ENCODE measurements at regions not wholly inside any gene's neighbourhood (a gene's known extent, or its start where the extent isn't known, plus 50 kb on each side); places are given as distances from the start of the nearest gene placed in this dataset.
"Not testable (repeated sequence)": the region's sequence is repeated elsewhere in the genome, so short reads cannot be mapped to it uniquely, and the experiment has no call there.

DNA sequence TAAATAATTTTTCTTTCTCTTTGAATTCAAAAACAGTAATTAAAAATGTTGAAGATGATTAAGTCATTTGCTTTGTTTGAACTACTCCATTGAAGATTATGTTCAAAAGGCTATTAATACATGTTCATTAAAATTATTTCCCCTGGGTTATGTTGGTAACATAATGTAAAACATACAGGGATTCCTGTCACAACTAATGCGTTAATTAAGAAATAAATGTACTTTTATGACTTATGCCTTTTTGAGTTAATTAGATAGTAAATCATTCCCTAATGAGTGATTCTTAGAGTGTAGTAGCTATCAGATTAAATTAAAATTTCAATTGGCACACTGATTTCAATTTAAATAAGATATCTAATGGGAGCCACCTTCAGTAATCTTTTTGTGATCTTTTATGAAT, 549.1 kb downstream of the ANKRD50 start:
- no peak for TF ChIP-seq Cebpa-rat (IDR thresholded peaks at IDR 0.05)
- no peaks in the 10 kb centered on the region for H3K9me3 ChIP-seq

GRCh38 chr4:124167602-124168001, 544.9 kb downstream of the ANKRD50 start:
- Histone ChIP-seq H3K4me3 (no peak overlapping the region), H3K27ac (no peak overlapping the region), H3K4me2 (no peak overlapping the region), H3K9ac (no peak overlapping the region), H3K9me3 (peaks cover 9% of the 10 kb centered on the region), H4K20me1 (no peaks in the 10 kb centered on the region), H3K4me1 (no peaks in the 10 kb centered on the region), H3K27me3 (no peaks in the 10 kb centered on the region), H3K36me3 (no peaks in the 10 kb centered on the region)
- no peak for TF ChIP-seq Cebpa-rat (IDR thresholded peaks at IDR 0.05)

More for the DNA sequence above, 549.1 kb downstream of the ANKRD50 start:
- no peaks in the 10 kb centered on the region for H4K20me1 ChIP-seq
- H3K36me3 ChIP-seq: no peaks in the 10 kb centered on the region
- H3K27ac ChIP-seq: no peak overlapping the region
- no peaks in the 10 kb centered on the region for H3K27me3 ChIP-seq
- H3K9ac ChIP-seq: no peak overlapping the region
- H3K4me3 ChIP-seq: no peak overlapping the region
- no peak overlapping the region for H3K4me2 ChIP-seq
- H3K4me1 ChIP-seq: no peaks in the 10 kb centered on the region

GRCh38 chr4:124169524-124169923, 543.0 kb downstream of the ANKRD50 start:
- H3K4me1 ChIP-seq, H3K9me3 ChIP-seq, H4K20me1 ChIP-seq, H3K9ac ChIP-seq, H3K36me3 ChIP-seq, H3K4me3 ChIP-seq, H3K4me2 ChIP-seq, H3K27me3 ChIP-seq, H3K27ac ChIP-seq: not testable (repeated sequence)

DNA sequence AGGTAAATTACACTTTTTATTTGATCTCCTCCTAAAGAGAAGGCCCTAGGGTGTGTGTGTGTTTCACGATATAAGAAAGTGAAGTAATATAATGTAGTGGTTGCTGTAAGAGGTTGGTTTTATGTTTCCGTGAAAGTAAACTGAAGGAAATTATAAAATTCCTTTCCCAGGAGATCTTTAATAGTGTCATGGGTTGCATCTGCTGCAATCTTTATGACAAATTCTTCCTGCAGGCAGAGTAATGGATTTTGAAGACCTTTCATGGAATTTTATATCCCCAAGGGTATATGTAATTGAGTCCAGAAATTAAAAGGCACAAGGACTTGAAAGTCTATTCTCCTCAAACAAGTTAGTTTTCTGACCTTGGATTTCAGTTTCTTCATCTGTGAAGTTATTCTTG, 538.6 kb downstream of the ANKRD50 start:
- Histone ChIP-seq H3K4me3 (no peak overlapping the region), H3K27me3 (no peaks in the 10 kb centered on the region), H3K36me3 (no peaks in the 10 kb centered on the region), H4K20me1 (no peaks in the 10 kb centered on the region), H3K4me1 (no peaks in the 10 kb centered on the region), H3K4me2 (no peak overlapping the region), H3K9me3 (peaks cover 9% of the 10 kb centered on the region), H3K9ac (no peak overlapping the region), H3K27ac (no peak overlapping the region)
- TF ChIP-seq Cebpa-rat (IDR thresholded peaks at IDR 0.05): no peak

DNA sequence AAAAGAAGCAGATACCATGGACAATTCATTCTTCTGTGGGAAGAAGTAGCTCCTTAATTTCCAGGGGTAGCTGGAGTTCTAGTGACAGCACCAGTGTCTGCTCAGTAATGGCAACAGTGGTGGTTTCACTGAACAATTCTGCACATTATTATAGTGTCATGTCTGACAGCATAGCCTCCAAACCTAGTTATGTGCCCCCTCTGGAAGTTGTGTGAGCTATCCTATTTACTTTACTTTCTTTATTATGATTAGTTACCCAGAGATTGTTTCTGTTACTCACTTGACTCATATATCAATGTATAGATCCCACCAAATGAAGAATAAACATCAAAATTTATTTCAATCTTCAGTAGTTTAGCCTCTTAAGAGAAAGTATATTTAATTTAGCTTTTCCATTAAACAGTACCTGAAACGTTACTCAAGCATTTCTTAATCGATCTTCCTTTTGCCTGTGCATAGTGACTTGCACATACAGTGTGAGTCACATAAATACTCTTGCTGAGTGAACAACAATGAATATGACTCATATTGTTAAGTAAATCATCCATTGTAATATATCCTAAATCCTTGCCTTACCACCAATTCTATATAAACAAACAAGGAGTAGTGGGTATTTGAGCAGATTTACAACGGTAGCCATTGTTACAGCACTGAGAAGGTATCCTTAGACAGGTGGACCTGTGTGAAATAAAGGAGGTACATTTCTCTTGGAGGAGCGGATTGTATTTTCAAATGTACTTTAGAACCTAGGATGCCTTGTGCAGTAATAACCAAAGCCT, 534.7 kb downstream of the ANKRD50 start:
- H3K9ac ChIP-seq: no peak overlapping the region
- H3K36me3 ChIP-seq: no peaks in the 10 kb centered on the region
- no peaks in the 10 kb centered on the region for H3K9me3 ChIP-seq
- no peak overlapping the region for H3K4me2 ChIP-seq
- no peaks in the 10 kb centered on the region for H3K27me3 ChIP-seq
- no peaks in the 10 kb centered on the region for H4K20me1 ChIP-seq
- TF ChIP-seq Cebpa-rat (IDR thresholded peaks at IDR 0.05): no peak
- H3K27ac ChIP-seq: no peak overlapping the region
- no peaks in the 10 kb centered on the region for H3K4me1 ChIP-seq
- no peak overlapping the region for H3K4me3 ChIP-seq

GRCh38 chr4:124178449-124179021, 534.0 kb downstream of the ANKRD50 start:
- no peaks in the 10 kb centered on the region for H4K20me1 ChIP-seq
- no peaks in the 10 kb centered on the region for H3K36me3 ChIP-seq
- no peaks in the 10 kb centered on the region for H3K27me3 ChIP-seq
- no peak for TF ChIP-seq Cebpa-rat (IDR thresholded peaks at IDR 0.05)
- no peaks in the 10 kb centered on the region for H3K4me1 ChIP-seq
- H3K9me3 ChIP-seq: no peaks in the 10 kb centered on the region
- no peak overlapping the region for H3K9ac ChIP-seq
- no peak overlapping the region for H3K27ac ChIP-seq
- no peak overlapping the region for H3K4me3 ChIP-seq
- H3K4me2 ChIP-seq: no peak overlapping the region

- no peaks in the 10 kb centered on the region for H3K9me3 ChIP-seq
- TF ChIP-seq Cebpa-rat (IDR thresholded peaks at IDR 0.05): no peak
- H3K36me3 ChIP-seq: no peaks in the 10 kb centered on the region
- no peak overlapping the region for H3K27ac ChIP-seq
- H3K27me3 ChIP-seq: no peaks in the 10 kb centered on the region
- H3K4me3 ChIP-seq: no peak overlapping the region
- no peak overlapping the region for H3K9ac ChIP-seq
- no peak overlapping the region for H3K4me2 ChIP-seq
- H4K20me1 ChIP-seq: no peaks in the 10 kb centered on the region
- no peaks in the 10 kb centered on the region for H3K4me1 ChIP-seq
Measured at GRCh38 chr4:124179506-124180186, 532.9 kb downstream of the ANKRD50 start.

- no peak overlapping the region for H3K4me3 ChIP-seq
- H3K4me2 ChIP-seq: no peak overlapping the region
- H3K36me3 ChIP-seq: no peaks in the 10 kb centered on the region
- no peaks in the 10 kb centered on the region for H4K20me1 ChIP-seq
- H3K27me3 ChIP-seq: no peaks in the 10 kb centered on the region
- H3K4me1 ChIP-seq: no peaks in the 10 kb centered on the region
- no peak overlapping the region for H3K9ac ChIP-seq
- no peaks in the 10 kb centered on the region for H3K9me3 ChIP-seq
- no peak for TF ChIP-seq Cebpa-rat (IDR thresholded peaks at IDR 0.05)
- H3K27ac ChIP-seq: no peak overlapping the region
Measured at GRCh38 chr4:124181039-124181438, 531.5 kb downstream of the ANKRD50 start.

DNA sequence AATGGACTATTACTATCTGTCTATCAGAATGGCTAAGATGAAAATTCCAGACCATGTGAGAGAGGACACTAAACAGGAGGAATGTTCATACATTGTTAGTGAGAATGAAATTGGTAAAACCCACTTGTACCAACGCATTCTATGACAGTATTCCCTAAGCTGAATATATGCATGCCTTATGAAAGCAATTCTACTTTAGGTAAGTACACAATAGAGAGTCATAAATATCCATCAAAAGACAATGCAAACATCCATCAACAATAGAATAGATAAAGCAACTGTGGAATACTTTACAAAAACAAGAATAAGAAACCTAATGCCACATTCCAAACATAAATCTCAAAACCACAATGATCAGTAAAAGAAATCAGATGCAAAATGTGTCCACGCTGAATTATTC, 529.3 kb downstream of the ANKRD50 start:
- TF ChIP-seq Cebpa-rat (IDR thresholded peaks at IDR 0.05): no peak
- Histone ChIP-seq H3K27ac (no peak overlapping the region), H3K9me3 (no peaks in the 10 kb centered on the region), H3K9ac (no peak overlapping the region), H3K4me3 (no peak overlapping the region), H4K20me1 (no peaks in the 10 kb centered on the region), H3K27me3 (no peaks in the 10 kb centered on the region), H3K4me2 (no peak overlapping the region), H3K4me1 (no peaks in the 10 kb centered on the region), H3K36me3 (no peaks in the 10 kb centered on the region)

GRCh38 chr4:124183926-124184325, 528.6 kb downstream of the ANKRD50 start:
- Histone ChIP-seq H3K4me1 (no peaks in the 10 kb centered on the region), H3K27ac (no peak overlapping the region), H3K4me3 (no peak overlapping the region), H3K27me3 (no peaks in the 10 kb centered on the region), H3K36me3 (no peaks in the 10 kb centered on the region), H4K20me1 (no peaks in the 10 kb centered on the region), H3K4me2 (no peak overlapping the region), H3K9me3 (no peaks in the 10 kb centered on the region), H3K9ac (no peak overlapping the region)
- TF ChIP-seq Cebpa-rat (IDR thresholded peaks at IDR 0.05): no peak

Data from BLaER1 (cell line).